Muscle of leg (tissue), 3 donors: ENCODE measurements at regions not wholly inside any gene's neighbourhood (a gene's known extent, or its start where the extent isn't known, plus 50 kb on each side); places are given as distances from the start of the nearest gene placed in this dataset.
A peak's percentile ranks its signal among the peaks of the same experiment; 100 is the strongest.

ENCODE experiments used
- DNase-seq: peaks from one replicate; pipeline ENCODE4 v3.0.0; 2013
- H3K27ac ChIP-seq: one replicate; pipeline ENCODE4 v1.5.1; 2013; ENCODE audit warnings: mild to moderate bottlenecking, low read length, control low read depth
- H3K27me3 ChIP-seq: one replicate; pipeline ENCODE4 v1.6.1; 2013; ENCODE audit warnings: low read length; ENCODE audit not compliant: control insufficient read depth, insufficient read depth
- H3K36me3 ChIP-seq: one replicate; pipeline ENCODE4 v1.6.1; 2013; ENCODE audit warnings: low read length; ENCODE audit not compliant: control insufficient read depth, insufficient read depth
- H3K4me1 ChIP-seq: one replicate; pipeline ENCODE4 v1.6.1; 2013; ENCODE audit warnings: low read length; ENCODE audit not compliant: control insufficient read depth, insufficient read depth
- H3K4me3 ChIP-seq: one replicate; pipeline ENCODE4 v1.5.1; 2013; ENCODE audit warnings: low read length, control low read depth
- H3K9me3 ChIP-seq: replicated peaks from 2 replicates; pipeline ENCODE4 v1.6.1; 2013; ENCODE audit warnings: low read depth, low read length; ENCODE audit not compliant: control insufficient read depth
- WGBS: methylation state at CpG from one replicate; pipeline ENCODE4 v1.1.5; 2013; ENCODE audit warnings: missing lambda C conversion rate; ENCODE audit not compliant: insufficient coverage; 5-methylcytosine and 5-hydroxymethylcytosine counted together

- Histone ChIP-seq H3K4me1 (no peaks in the 10 kb centered on the region), H3K27me3 (no peaks in the 10 kb centered on the region), H3K36me3 (no peaks in the 10 kb centered on the region), H3K27ac (no peak overlapping the region), H3K9me3 (peaks cover 7% of the 10 kb centered on the region), H3K4me3 (no peak overlapping the region)
- WGBS, result 67% methylated on average over 3 of the region's 6 CpGs
- DNase-seq, result no peak
These were observed 98.6 kb downstream of the BCL2L11 start for GRCh38 chr2:111219285-111219684.

DNA sequence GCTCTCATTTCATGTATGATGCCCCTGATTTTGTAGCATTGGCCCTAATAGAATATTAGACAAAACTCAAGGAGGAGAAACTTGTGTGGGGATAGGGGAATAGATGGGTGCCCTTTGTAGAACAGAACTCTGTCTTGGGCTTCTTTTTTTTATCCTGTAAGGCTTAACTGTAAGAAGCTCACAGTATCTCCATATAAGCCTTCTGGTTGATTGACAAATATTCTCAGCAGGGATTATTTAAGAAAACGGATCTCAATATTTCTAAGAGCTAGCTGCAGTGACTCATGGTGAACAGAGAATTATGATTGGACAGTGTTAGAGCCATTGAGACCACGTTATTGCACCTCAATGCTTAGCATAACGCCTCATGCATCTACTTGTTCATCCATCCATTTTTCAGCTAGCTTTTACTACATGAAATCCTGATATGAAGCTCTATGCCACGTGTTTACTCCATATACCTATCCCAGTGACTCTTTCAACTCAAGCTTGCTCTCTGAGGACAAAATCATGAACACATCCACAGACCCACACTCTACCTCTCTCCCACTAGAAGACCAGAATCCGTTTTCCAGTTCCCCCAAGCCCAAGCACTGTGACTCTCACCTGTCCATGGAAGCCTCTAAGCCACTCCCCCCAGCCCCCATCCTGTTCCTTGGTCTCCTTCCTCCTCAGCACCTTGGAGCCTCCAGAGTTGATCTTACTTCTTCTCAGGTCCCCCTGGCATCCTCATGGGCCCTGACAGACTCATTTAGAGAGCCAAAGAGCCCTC, 99.2 kb downstream of the BCL2L11 start:
- WGBS, result 84% methylated on average over 3 of the region's 5 CpGs
- DNase-seq, result no peak
- no peak overlapping the region for H3K27ac ChIP-seq
- no peaks in the 10 kb centered on the region for H3K36me3 ChIP-seq
- H3K27me3 ChIP-seq, result no peaks in the 10 kb centered on the region
- H3K4me1 ChIP-seq, result no peaks in the 10 kb centered on the region
- no peak overlapping the region for H3K4me3 ChIP-seq
- peaks cover 2% of the 10 kb centered on the region for H3K9me3 ChIP-seq

GRCh38 chr2:111220962-111221361, 100.2 kb downstream of the BCL2L11 start:
- peaks cover 2% of the 10 kb centered on the region for H3K9me3 ChIP-seq
- H3K36me3 ChIP-seq, result no peaks in the 10 kb centered on the region
- no CpG with 5 or more reads among the region's 1 CpG for WGBS
- H3K4me1 ChIP-seq, result no peaks in the 10 kb centered on the region
- no peak overlapping the region for H3K4me3 ChIP-seq
- no peak for DNase-seq
- no peaks in the 10 kb centered on the region for H3K27me3 ChIP-seq
- H3K27ac ChIP-seq, result no peak overlapping the region

DNA sequence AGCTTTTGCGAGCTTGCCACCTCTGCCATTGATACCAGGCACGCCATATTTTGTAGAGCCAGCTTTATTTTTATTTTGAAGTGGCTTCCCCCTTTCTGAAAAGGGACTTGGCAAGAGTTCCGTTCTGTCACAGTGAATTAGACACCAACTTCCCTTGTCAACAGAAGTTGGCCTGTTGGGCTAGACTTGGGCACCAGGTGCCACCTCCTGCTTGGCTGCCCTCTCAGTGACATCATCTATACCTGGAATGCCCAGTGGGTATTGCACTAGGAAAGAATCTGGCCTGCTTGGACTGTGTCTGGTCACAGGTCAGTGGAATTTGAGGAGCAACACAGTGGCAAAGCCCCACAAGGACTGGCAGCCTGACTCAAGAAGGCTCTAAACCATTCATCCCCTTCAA, 101.0 kb downstream of the BCL2L11 start:
- no peaks in the 10 kb centered on the region for H3K27me3 ChIP-seq
- no CpG with 5 or more reads among the region's 3 CpGs for WGBS
- DNase-seq, result no peak
- no peak overlapping the region for H3K4me3 ChIP-seq
- no peaks in the 10 kb centered on the region for H3K36me3 ChIP-seq
- no peak overlapping the region for H3K27ac ChIP-seq
- H3K9me3 ChIP-seq, result peaks cover 2% of the 10 kb centered on the region
- no peaks in the 10 kb centered on the region for H3K4me1 ChIP-seq

DNA sequence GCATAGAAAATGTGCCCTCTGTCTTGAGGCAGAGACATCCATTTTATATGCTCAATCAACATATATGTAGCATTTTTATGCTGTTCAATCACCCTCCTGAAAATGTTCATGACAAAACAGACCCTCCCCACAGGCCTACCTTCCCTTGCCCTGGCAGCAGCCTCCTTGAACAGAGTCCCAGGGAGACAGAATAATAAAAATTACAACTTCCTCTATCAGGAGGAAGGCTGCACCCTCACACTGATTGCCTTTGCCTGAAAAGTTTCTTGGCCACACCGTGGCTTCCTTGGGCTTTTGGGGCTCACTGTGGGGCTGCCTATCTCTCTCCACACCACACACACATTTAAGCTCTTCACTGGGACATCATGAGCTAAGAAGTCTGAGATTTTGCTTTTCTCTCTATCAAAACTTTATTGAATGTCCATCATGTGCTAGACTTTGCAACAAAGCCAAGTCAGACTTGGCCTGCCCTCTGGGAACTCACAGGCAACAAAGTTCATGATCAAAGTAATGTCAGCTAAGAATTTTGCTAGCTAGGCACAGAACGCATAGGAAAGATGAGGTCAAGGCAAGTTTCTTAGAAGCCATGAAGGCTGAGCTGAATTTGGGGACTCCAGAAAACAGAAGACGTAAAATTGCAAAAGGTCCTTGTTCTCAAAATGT, 101.6 kb downstream of the BCL2L11 start:
- Histone ChIP-seq H3K27me3 (no peaks in the 10 kb centered on the region), H3K9me3 (peaks cover 2% of the 10 kb centered on the region), H3K27ac (no peak overlapping the region), H3K36me3 (no peaks in the 10 kb centered on the region), H3K4me1 (no peaks in the 10 kb centered on the region), H3K4me3 (no peak overlapping the region)
- 74% methylated on average over 3 of the region's 3 CpGs for WGBS
- no peak for DNase-seq

DNA sequence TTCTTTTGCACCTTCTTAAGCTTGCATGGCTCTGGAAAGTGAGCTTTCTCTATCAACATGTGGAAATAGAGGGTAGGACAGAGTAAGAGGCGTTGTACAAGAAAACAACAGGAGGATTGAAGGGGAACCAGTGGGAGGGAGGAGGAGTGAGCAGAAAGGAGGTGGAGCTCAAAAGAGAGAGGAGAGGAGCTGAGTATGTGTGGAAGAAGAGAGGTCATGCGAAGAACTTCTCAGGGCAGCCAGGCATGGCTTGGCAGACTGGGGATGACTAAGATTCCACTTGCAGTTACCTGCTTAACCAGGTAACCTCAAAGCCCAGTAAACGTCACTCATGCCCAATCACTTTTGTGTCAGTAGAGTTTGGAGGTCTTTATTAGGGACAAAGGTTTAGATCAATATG, 105.1 kb downstream of the BCL2L11 start:
- no peak for DNase-seq
- WGBS, result 79% methylated on average over 1 of the region's 3 CpGs
- no peak overlapping the region for H3K4me3 ChIP-seq

GRCh38 chr2:111226876-111227700, 106.4 kb downstream of the BCL2L11 start:
- DNase-seq, result peak; percentile 25
- Histone ChIP-seq H3K27me3 (no peaks in the 10 kb centered on the region), H3K4me3 (no peak overlapping the region), H3K36me3 (no peaks in the 10 kb centered on the region), H3K27ac (no peak overlapping the region), H3K9me3 (peaks cover 2% of the 10 kb centered on the region), H3K4me1 (no peaks in the 10 kb centered on the region)
- WGBS, result no CpG with 5 or more reads among the region's 6 CpGs

More for the DNA sequence above, 105.1 kb downstream of the BCL2L11 start:
- no peaks in the 10 kb centered on the region for H3K4me1 ChIP-seq
- no peaks in the 10 kb centered on the region for H3K27me3 ChIP-seq
- no peaks in the 10 kb centered on the region for H3K36me3 ChIP-seq
- peaks cover 2% of the 10 kb centered on the region for H3K9me3 ChIP-seq
- no peak overlapping the region for H3K27ac ChIP-seq

DNA sequence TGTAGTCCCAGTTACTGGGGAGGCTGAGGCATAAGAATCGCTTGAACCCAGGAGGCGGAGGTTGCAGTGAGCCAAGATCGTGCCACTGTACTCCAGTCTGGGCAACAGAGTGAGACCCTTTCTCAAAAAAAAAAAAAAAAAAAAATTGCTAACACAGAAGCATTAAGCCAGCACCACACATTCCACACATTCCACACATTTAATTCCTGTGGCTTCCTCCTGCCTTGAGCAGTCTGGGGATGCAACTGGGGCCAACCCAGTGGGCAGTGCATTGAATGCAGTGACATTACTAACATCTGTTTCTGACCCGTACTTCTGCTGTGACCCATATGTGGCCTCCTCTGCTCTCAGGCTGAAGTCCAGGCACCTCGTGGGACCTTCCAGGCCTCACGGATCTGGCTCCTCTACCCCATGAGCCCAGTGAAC, 107.0 kb downstream of the BCL2L11 start:
- no peaks in the 10 kb centered on the region for H3K27me3 ChIP-seq
- no peak overlapping the region for H3K27ac ChIP-seq
- no peak for DNase-seq
- 52% methylated on average over 3 of the region's 6 CpGs for WGBS
- no peaks in the 10 kb centered on the region for H3K4me1 ChIP-seq
- no peaks in the 10 kb centered on the region for H3K36me3 ChIP-seq
- H3K9me3 ChIP-seq, result peaks cover 2% of the 10 kb centered on the region
- no peak overlapping the region for H3K4me3 ChIP-seq

GRCh38 chr2:111231532-111232252, 111.0 kb downstream of the BCL2L11 start:
- Histone ChIP-seq H3K4me1 (no peaks in the 10 kb centered on the region), H3K36me3 (no peaks in the 10 kb centered on the region), H3K4me3 (no peak overlapping the region), H3K9me3 (no peaks in the 10 kb centered on the region), H3K27ac (no peak overlapping the region), H3K27me3 (no peaks in the 10 kb centered on the region)
- no CpG with 5 or more reads among the region's 7 CpGs for WGBS
- DNase-seq, result no peak
